ENCODE measurements at regions not wholly inside any gene's neighbourhood (a gene's known extent, or its start where the extent isn't known, plus 50 kb on each side); places are given as distances from the start of the nearest gene placed in this dataset.

DNA sequence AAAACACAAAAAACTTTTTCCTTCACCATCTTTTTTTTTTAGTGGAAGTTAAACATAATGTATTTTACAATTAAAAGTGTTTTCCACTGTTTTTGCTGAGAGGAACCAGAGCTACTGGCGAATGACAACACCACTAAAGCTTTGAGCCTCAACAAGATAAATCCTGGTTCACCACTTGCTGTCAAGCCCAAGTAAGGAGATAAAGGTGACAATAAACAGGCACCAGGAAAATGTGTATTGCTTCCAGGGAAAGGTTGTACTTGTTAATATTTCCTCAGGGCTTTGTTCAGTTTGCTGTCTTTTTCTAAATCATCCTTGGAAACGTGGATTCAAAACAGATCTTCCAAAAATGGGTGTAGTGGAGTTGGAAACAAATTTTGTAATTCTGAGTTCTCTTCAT, 109.9 kb upstream of the ANKRD30A start:
- no peak for TF ChIP-seq POLR2A (IDR thresholded peaks at IDR 0.05; ENCODE audit: low read depth, low read length)
- TF ChIP-seq SPI1 (IDR thresholded peaks at IDR 0.05; ENCODE audit: low read depth, low read length) = no peak
- TF ChIP-seq POLR2AphosphoS5 (IDR thresholded peaks at IDR 0.05; ENCODE audit: low read depth, low read length) = no peak
- TF ChIP-seq TAF1 (IDR thresholded peaks at IDR 0.05; ENCODE audit: low read depth, low read length) = no peak
- no peak for TF ChIP-seq PAX5 (IDR thresholded peaks at IDR 0.05; ENCODE audit: insufficient read depth, low read length, severe bottlenecking)
- no peak for TF ChIP-seq POU2F2 (IDR thresholded peaks at IDR 0.05; ENCODE audit: low read depth, low read length)

Data from GM12891 (cell line).